Panc1 (cell line): ENCODE measurements at regions not wholly inside any gene's neighbourhood (a gene's known extent, or its start where the extent isn't known, plus 50 kb on each side); places are given as distances from the start of the nearest gene placed in this dataset.

ENCODE experiments used
- ATAC-seq: fragments of 200-7000 bp; cut with Tn5 transposase; 2 replicates; pipeline ENCODE4 v1.9.1; 2020; ENCODE audit warnings: mild to moderate bottlenecking, moderate library complexity
- BruUV-seq: library from RNA; stranded (reverse); fragments of 400-500 nt; replicated peaks from 2 replicates; lab custom pipeline; 2021; lab: Mats Ljungman, UMichigan
- CTCF ChIA-PET: fragments of 300-600 bp; sonication (Branson Sonifier 250); formaldehyde crosslinking; loops from one replicate; lab custom pipeline; 2022; ENCODE audit warnings: antibody characterized with exemption; lab: Charles Lee
- POLR2A ChIA-PET: fragments of 300-600 bp; sonication (Branson Sonifier 250); formaldehyde crosslinking; loops from one replicate; lab custom pipeline; 2022; ENCODE audit warnings: antibody characterized with exemption; lab: Charles Lee
- DNase-seq: peaks from one replicate; pipeline ENCODE4 v3.0.0-alpha.2; 2010; ENCODE audit warnings: low read depth, low spot score
- H3K27ac ChIP-seq: 2 replicates; pipeline ENCODE4 v1.5.1; 2011; ENCODE audit warnings: mild to moderate bottlenecking, low read length, inconsistent platforms
- H3K27me3 ChIP-seq: fragments of 200-500 bp; sonication (Bioruptor generic); 2 replicates; pipeline ENCODE4 v1.6.0; 2014; ENCODE audit warnings: low read length, inconsistent platforms; ENCODE audit not compliant: control insufficient read depth, insufficient read depth
- H3K36me3 ChIP-seq: fragments of 200-500 bp; sonication (Bioruptor generic); 2 replicates; pipeline ENCODE4 v1.5.1; 2014; ENCODE audit warnings: inconsistent platforms, mild to moderate bottlenecking, low read length, moderate library complexity; ENCODE audit not compliant: control insufficient read depth, insufficient read depth
- H3K4me1 ChIP-seq: 2 replicates; pipeline ENCODE4 v1.5.1; 2011; ENCODE audit warnings: inconsistent platforms, mild to moderate bottlenecking, low read length, moderate library complexity; ENCODE audit not compliant: control insufficient read depth, insufficient read depth
- H3K4me3 ChIP-seq, 2 experiments: 2 replicates each; pipeline ENCODE4 v1.5.1; 2011 to 2012; ENCODE audit warnings: low read depth in 2 of 2, low read length in 2 of 2, mild to moderate bottlenecking in 2 of 2, inconsistent platforms in 1 of 2, moderate library complexity in 1 of 2
- H3K9me3 ChIP-seq: fragments of 200-500 bp; sonication (Bioruptor generic); 2 replicates; pipeline ENCODE4 v1.5.1; 2014; ENCODE audit warnings: low read depth, mild to moderate bottlenecking, inconsistent platforms, low read length, moderate library complexity; ENCODE audit not compliant: control insufficient read depth, insufficient read depth
- POLR2AphosphoS5 ChIP-seq: IDR thresholded peaks from 2 replicates; pipeline ENCODE4 v1.6.1; 2012; ENCODE audit warnings: mild to moderate bottlenecking, low read depth, low read length, moderate library complexity
- SIN3A ChIP-seq: IDR thresholded peaks from 2 replicates; pipeline ENCODE4 v1.6.1; 2012; ENCODE audit warnings: low read depth, mild to moderate bottlenecking, low read length, moderate library complexity, borderline replicate concordance; ENCODE audit not compliant: insufficient read depth
- TCF7L2 ChIP-seq: IDR thresholded peaks from 2 replicates; pipeline ENCODE4 v1.6.1; 2011; ENCODE audit warnings: mild to moderate bottlenecking, low read depth, low read length, inconsistent platforms
- in situ Hi-C: cut with HindIII; loops from 2 replicates; pipeline ENCODE4 v1.10.0; 2016; ENCODE audit warnings: low sequenced_read_pairs, low pct_unique_long_range_greater_than_20kb
- intact Hi-C: fragments of 100-400 bp; cut with micrococcal nuclease; formaldehyde crosslinking; loops from one replicate; pipeline ENCODE4 v1.10.0; 2022; ENCODE audit not compliant: unreplicated experiment
- TF ChIP-seq, protein P1 (sequence below): fragments of 450-650 bp; IDR thresholded peaks from 2 replicates; pipeline ENCODE4 v1.5.1; 2017; ENCODE audit warnings: mild to moderate bottlenecking
- TF ChIP-seq, protein P2 (sequence below), 2 experiments: IDR thresholded peaks; 2 replicates each; pipeline ENCODE4 v1.6.1; 2011 to 2012; ENCODE audit warnings: low read depth in 2 of 2, control low read depth in 1 of 2, low read length in 1 of 2, mild to moderate bottlenecking in 1 of 2, moderate library complexity in 1 of 2; ENCODE audit not compliant: insufficient read depth in 1 of 2

DNA sequence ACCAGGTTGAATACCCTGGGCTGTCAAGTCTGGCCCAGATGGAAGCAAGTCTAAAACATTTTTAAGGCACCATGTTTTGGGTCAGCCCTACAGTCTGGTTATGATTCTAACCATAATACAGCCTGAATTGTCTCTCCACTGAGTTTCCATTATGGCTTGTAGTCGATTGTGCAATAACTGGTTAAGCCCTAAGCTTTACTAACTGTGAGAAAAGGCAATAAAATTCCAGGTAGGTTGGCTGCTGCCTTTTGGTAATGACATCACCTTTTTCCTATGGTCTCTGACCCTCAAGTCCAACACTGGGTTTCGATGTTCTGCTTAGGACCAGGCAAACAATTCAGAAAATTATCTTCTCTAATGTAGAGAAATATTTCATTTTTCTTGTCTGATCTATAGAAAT lies 243.3 kb downstream of the ACTL7B start:
- in situ Hi-C loops (no loop called here), intact Hi-C loops (no loop called here)
- Histone ChIP-seq H3K9me3 (no peaks in the 10 kb centered on the region), H3K4me1 (no peaks in the 10 kb centered on the region), H3K27ac (no peak overlapping the region), H3K36me3 (no peaks in the 10 kb centered on the region), H3K27me3 (no peaks in the 10 kb centered on the region), H3K4me3 (no peak overlapping the region)
- BruUV-seq: no TSS peak
- no peak for DNase-seq
- no peak for ATAC-seq
- POLR2A ChIA-PET: no interaction called here
- CTCF ChIA-PET: no interaction called here
- TF ChIP-seq SIN3A (no peak), TCF7L2 (no peak), POLR2AphosphoS5 (no peak)
- TF ChIP-seq, protein P1, sequence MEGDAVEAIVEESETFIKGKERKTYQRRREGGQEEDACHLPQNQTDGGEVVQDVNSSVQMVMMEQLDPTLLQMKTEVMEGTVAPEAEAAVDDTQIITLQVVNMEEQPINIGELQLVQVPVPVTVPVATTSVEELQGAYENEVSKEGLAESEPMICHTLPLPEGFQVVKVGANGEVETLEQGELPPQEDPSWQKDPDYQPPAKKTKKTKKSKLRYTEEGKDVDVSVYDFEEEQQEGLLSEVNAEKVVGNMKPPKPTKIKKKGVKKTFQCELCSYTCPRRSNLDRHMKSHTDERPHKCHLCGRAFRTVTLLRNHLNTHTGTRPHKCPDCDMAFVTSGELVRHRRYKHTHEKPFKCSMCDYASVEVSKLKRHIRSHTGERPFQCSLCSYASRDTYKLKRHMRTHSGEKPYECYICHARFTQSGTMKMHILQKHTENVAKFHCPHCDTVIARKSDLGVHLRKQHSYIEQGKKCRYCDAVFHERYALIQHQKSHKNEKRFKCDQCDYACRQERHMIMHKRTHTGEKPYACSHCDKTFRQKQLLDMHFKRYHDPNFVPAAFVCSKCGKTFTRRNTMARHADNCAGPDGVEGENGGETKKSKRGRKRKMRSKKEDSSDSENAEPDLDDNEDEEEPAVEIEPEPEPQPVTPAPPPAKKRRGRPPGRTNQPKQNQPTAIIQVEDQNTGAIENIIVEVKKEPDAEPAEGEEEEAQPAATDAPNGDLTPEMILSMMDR: no peak
- TF ChIP-seq, protein P2, sequence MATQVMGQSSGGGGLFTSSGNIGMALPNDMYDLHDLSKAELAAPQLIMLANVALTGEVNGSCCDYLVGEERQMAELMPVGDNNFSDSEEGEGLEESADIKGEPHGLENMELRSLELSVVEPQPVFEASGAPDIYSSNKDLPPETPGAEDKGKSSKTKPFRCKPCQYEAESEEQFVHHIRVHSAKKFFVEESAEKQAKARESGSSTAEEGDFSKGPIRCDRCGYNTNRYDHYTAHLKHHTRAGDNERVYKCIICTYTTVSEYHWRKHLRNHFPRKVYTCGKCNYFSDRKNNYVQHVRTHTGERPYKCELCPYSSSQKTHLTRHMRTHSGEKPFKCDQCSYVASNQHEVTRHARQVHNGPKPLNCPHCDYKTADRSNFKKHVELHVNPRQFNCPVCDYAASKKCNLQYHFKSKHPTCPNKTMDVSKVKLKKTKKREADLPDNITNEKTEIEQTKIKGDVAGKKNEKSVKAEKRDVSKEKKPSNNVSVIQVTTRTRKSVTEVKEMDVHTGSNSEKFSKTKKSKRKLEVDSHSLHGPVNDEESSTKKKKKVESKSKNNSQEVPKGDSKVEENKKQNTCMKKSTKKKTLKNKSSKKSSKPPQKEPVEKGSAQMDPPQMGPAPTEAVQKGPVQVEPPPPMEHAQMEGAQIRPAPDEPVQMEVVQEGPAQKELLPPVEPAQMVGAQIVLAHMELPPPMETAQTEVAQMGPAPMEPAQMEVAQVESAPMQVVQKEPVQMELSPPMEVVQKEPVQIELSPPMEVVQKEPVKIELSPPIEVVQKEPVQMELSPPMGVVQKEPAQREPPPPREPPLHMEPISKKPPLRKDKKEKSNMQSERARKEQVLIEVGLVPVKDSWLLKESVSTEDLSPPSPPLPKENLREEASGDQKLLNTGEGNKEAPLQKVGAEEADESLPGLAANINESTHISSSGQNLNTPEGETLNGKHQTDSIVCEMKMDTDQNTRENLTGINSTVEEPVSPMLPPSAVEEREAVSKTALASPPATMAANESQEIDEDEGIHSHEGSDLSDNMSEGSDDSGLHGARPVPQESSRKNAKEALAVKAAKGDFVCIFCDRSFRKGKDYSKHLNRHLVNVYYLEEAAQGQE (IDR thresholded peaks at IDR 0.05; ENCODE audit: insufficient read depth in 1 of 2, low read depth in 2 of 2, low read length in 1 of 2): no peak

DNA sequence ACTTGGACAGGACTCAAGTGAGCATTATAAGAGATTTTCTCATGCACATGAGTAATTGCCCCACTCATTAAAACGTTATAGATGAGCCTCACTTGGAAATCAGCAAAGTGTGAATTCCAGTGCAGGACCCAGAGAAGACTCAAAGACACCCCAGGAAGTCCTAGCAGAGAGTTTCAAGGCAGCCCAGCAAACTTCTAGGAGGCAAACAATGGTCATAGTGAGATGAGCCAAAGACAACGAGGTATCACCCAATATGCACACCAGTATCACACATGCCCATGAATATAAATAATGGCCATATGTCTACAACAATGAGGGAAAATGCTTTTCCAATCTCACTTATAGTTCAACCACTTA lies 245.9 kb downstream of the ACTL7B start:
- TF ChIP-seq SIN3A: no peak
- TF ChIP-seq, protein P2 (IDR thresholded peaks at IDR 0.05; ENCODE audit: insufficient read depth in 1 of 2, low read depth in 2 of 2, low read length in 1 of 2): no peak
- no peak for TF ChIP-seq POLR2AphosphoS5
- TF ChIP-seq, protein P1: no peak
- no peak for TF ChIP-seq TCF7L2
- no peak for DNase-seq
- in situ Hi-C loops (no loop called here), intact Hi-C loops (no loop called here)
- Histone ChIP-seq H3K27ac (no peak overlapping the region), H3K36me3 (no peaks in the 10 kb centered on the region), H3K9me3 (no peaks in the 10 kb centered on the region), H3K4me3 (no peak overlapping the region), H3K4me1 (no peaks in the 10 kb centered on the region), H3K27me3 (no peaks in the 10 kb centered on the region)
- ATAC-seq: no peak
- BruUV-seq: no TSS peak
- ChIA-PET POLR2A (no interaction called here), CTCF (no interaction called here)
